Common myeloid progenitor, CD34-positive (primary cell): ENCODE measurements at regions not wholly inside any gene's neighbourhood (a gene's known extent, or its start where the extent isn't known, plus 50 kb on each side); places are given as distances from the start of the nearest gene placed in this dataset.

Experiments used
- CTCF ChIA-PET: fragments of 350-600 bp; sonication (Branson Sonifier 250); formaldehyde crosslinking; loops from one replicate; lab custom pipeline; 2021; ENCODE audit warnings: antibody characterized with exemption; lab: Charles Lee
- POLR2A ChIA-PET: fragments of 350-600 bp; sonication (Branson Sonifier 250); formaldehyde crosslinking; loops from one replicate; lab custom pipeline; 2021; ENCODE audit warnings: antibody characterized with exemption; lab: Charles Lee
- DNase-seq, 3 donors: peaks; one replicate each; pipeline versions ENCODE4 v3.0.0 to v3.0.0-alpha.2; 2013
- H3K27ac ChIP-seq, 2 experiments: 1 replicate in 1 of 2; 2 replicates in 1 of 2; pipeline ENCODE4 v1.7.0; 2013; ENCODE audit warnings: inconsistent platforms in 2 of 2, low read length in 2 of 2, mild to moderate bottlenecking in 2 of 2, low read depth in 1 of 2, moderate library complexity in 1 of 2; ENCODE audit not compliant: severe bottlenecking in 2 of 2, insufficient read depth in 1 of 2, poor library complexity in 1 of 2
- H3K27me3 ChIP-seq, 5 experiments: replicated peaks in 2 of 5; 1 replicate in 3 of 5; 2 replicates in 2 of 5; pipeline versions ENCODE4 v1.6.1 to v1.7.0; 2013; ENCODE audit warnings: low read length in 4 of 5, mild to moderate bottlenecking in 2 of 5, moderate library complexity in 2 of 5, inconsistent platforms in 1 of 5; ENCODE audit not compliant: insufficient read depth in 5 of 5, control insufficient read depth in 4 of 5
- H3K36me3 ChIP-seq, 4 experiments: 1 replicate in 2 of 4; 2 replicates in 2 of 4; pipeline versions ENCODE4 v1.6.1 to v1.7.0; 2013; ENCODE audit warnings: low read length in 3 of 4, control low read depth in 1 of 4, mild to moderate bottlenecking in 1 of 4; ENCODE audit not compliant: control insufficient read depth in 4 of 4, insufficient read depth in 4 of 4
- H3K4me1 ChIP-seq, 4 experiments: 1 replicate in 3 of 4; 2 replicates in 1 of 4; pipeline versions ENCODE4 v1.6.1 to v1.7.1; 2013; ENCODE audit warnings: low read length in 3 of 4, mild to moderate bottlenecking in 3 of 4, control low read depth in 1 of 4, inconsistent platforms in 1 of 4, moderate library complexity in 1 of 4; ENCODE audit not compliant: control insufficient read depth in 4 of 4, insufficient read depth in 4 of 4; ENCODE audit errors: control extremely low read depth in 1 of 4
- H3K4me3 ChIP-seq, 7 experiments: 1 replicate in 4 of 7; 2 replicates in 3 of 7; pipeline versions ENCODE4 v1.5.1 to v1.7.0; 2013; ENCODE audit warnings: mild to moderate bottlenecking in 7 of 7, low read length in 6 of 7, moderate library complexity in 6 of 7, inconsistent platforms in 2 of 7, low read depth in 2 of 7, control low read depth in 1 of 7; ENCODE audit not compliant: insufficient read depth in 4 of 7, control insufficient read depth in 1 of 7; ENCODE audit errors: extremely low read depth in 1 of 7
- H3K9me3 ChIP-seq, 5 experiments: 1 replicate in 4 of 5; 2 replicates in 1 of 5; pipeline versions ENCODE4 v1.6.1 to v1.7.1; 2013; ENCODE audit warnings: low read length in 4 of 5, mild to moderate bottlenecking in 2 of 5, inconsistent platforms in 1 of 5, low read depth in 1 of 5, moderate library complexity in 1 of 5; ENCODE audit not compliant: control insufficient read depth in 4 of 5, insufficient read depth in 2 of 5; ENCODE audit errors: control extremely low read depth in 1 of 5
- WGBS: methylation state at CpG from one replicate; pipeline ENCODE4 v1.1.5; 2013; ENCODE audit not compliant: insufficient coverage; 5-methylcytosine and 5-hydroxymethylcytosine counted together

DNA sequence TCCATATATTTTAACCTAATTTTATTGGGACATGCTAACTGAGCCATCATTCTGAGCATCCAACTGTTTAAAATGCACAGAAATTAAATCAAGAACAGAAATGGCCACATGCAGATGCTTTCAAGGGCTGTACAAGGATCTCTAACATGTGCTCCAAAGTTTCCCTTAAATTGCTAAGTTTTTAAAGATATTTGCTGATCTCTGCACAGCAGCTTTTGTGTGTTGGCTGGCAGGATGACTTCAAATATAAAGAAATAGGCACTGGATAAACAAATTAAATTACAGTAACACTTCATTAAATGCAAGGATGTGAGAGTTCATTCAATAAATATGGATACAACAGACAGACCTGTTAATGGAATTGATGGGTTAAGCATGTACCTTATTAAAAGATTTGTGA lies 148.0 kb upstream of the MEOX2 start:
- Histone ChIP-seq H3K9me3 (peaks cover 0 to 3% (median 0%) of the 10 kb centered on the region in 5 experiments), H3K27ac (no peak overlapping the region), H3K27me3 (no peaks in the 10 kb centered on the region), H3K4me1 (peaks cover 0 to 4% (median under 1%) of the 10 kb centered on the region in 4 experiments), H3K4me3 (no peak overlapping the region), H3K36me3 (no peaks in the 10 kb centered on the region)
- ChIA-PET CTCF (no interaction called here), POLR2A (no interaction called here)
- no peak for DNase-seq

DNA sequence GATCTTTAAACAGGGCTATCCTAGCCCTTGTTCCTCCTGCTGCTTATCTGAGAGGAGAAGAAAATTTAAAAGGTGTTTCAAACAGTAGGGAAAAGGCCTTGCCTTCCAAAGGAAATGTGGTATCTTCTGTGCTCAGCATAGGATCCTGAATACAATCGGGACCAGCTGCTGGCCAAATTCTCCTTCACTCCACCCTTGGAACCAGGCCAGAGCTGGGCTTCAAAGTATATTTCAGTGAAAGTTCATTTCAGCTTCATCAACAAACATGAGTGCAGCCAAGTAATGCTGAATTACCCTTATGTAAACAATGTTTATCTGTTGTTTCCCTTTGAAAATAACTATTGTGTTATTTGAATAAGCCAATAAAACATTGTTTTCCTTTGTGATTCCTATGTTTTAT lies 146.5 kb upstream of the MEOX2 start:
- Histone ChIP-seq H3K4me3 (no peak overlapping the region), H3K36me3 (no peaks in the 10 kb centered on the region), H3K27me3 (no peaks in the 10 kb centered on the region), H3K27ac (no peak overlapping the region), H3K9me3 (peaks cover 0 to 3% (median 0%) of the 10 kb centered on the region in 5 experiments), H3K4me1 (no peaks in the 10 kb centered on the region)
- ChIA-PET POLR2A (interaction anchor here (0.5 kb wide), 1 partner anchor 1205 kb away, joined by 3 read pairs; no protein-coding TSS in a partner anchor), CTCF (interaction anchor here (2.6 kb wide), 1 partner anchor 12 kb away, joined by 9 read pairs; no protein-coding TSS in a partner anchor)
- 60% methylated on average over 1 of the region's 1 CpG for WGBS
- no peak for DNase-seq

DNA sequence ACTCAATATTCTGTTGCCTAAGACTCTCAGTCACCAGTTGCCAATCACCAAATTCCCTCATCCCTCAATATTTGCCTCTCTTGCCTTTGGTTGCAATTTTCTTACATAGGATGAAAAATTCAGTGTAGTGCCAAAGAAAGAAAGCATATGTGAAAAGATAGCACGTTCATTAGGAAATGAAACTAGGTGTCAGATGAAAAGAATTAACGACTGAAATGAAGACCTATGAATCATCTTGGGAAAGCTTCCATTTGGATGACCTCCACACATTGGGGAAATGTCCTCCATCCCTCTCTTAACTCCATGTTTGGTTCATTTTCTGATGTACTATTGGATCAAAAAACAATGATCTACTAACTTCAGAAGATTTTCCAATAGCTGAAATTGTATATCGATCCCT lies 145.1 kb upstream of the MEOX2 start:
- Histone ChIP-seq H3K36me3 (no peaks in the 10 kb centered on the region), H3K4me3 (no peak overlapping the region), H3K27ac (no peak overlapping the region), H3K4me1 (no peaks in the 10 kb centered on the region), H3K27me3 (no peaks in the 10 kb centered on the region), H3K9me3 (peaks cover 0 to 3% (median 0%) of the 10 kb centered on the region in 5 experiments)
- DNase-seq = no peak
- CTCF ChIA-PET = interaction anchor here (2.6 kb wide), 1 partner anchor 10 kb away, joined by 9 read pairs; no protein-coding TSS in a partner anchor
- WGBS = 97% methylated on average over 3 of the region's 3 CpGs
- POLR2A ChIA-PET = no interaction called here

DNA sequence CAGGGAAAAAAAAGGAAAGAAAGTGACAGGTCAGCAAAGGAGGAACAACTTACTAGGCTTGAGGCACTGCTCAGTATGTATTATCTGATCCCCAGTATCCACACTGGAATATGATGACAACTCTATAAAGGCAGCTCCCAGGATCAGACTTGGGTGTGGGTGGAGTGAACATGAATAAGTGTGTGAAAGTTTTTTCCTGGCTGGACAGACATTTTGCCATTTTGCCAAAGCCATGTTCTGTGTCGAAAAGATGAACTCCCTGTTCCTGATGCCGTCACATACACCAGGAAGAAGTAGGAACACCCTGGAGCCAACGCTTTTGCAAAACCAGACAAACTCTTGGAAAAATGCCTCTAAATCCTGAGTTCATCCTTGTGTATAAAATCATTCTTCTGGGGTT lies 143.2 kb upstream of the MEOX2 start:
- no peak overlapping the region for H3K27ac ChIP-seq
- CTCF ChIA-PET = no interaction called here
- POLR2A ChIA-PET = no interaction called here
- DNase-seq = no peak
- H3K27me3 ChIP-seq = no peaks in the 10 kb centered on the region
- WGBS = 90% methylated on average over 2 of the region's 3 CpGs
- no peak overlapping the region for H3K4me3 ChIP-seq
- peaks cover 0 to 3% (median 0%) of the 10 kb centered on the region in 5 experiments for H3K9me3 ChIP-seq
- H3K4me1 ChIP-seq = no peaks in the 10 kb centered on the region
- no peaks in the 10 kb centered on the region for H3K36me3 ChIP-seq

DNA sequence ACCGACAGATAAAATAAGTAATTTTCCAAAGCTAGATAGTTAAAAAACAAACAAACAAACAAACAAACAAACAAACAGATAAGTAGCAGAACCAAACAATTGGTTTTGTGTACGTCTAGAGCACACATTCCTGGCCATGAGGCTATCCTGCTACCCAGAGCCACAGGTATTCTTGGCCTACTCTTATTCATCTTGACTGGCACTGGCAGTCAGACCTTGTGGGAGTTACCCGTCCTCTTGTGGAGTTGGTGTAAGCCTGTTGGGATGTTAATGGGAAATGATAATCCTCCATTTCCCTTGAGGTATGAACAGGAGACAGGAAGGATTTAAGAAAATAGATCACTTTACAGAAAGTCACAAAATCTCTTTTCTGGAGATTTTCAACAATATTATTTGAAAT lies 142.4 kb upstream of the MEOX2 start:
- POLR2A ChIA-PET = no interaction called here
- CTCF ChIA-PET = no interaction called here

DNA sequence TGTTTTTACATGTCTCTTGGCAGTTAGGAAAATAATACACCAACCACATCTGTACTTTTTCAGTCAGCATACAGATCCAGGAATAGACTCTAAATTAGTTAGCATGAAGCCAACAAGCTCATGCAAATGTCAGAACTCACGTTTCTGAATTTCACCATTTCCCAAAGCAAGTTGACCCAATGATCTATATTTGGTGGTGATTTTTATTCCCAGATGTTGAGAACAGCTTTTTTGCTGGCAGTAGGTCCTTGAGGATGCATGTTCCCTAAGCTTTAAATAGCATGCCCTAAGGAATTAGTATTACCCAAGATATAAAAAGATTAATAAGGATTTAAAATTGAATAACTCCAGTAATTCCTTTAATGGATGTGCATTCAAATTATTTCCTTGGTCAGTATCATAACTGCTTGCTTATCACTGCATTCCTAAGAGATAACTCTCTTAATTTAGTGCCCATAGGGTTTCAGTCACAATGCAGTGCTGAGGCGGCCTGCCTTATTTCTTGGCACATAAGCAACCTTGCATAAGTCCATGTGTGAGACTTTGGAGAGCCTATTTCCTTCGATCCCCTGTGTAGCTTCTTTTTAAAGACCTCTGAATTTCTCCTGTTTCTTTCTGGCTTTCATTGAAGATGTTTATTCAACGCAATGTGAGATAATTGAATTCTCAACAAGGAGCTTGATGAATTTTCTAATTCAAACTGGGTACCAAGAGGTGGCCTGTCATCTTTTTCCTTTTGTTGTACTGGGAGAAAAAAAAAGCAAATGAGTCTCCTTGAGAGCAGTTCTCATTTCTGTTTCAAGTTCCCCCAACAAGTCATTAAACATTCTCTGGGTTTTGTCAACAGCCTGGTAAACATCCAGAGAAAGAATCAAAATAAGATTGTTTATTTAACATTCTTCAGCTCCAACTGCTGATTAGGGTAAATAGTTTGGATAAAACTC lies 135.3 kb upstream of the MEOX2 start:
- no peak overlapping the region for H3K27ac ChIP-seq
- H3K27me3 ChIP-seq = no peaks in the 10 kb centered on the region
- 100% methylated on average over 3 of the region's 4 CpGs for WGBS
- H3K4me1 ChIP-seq = no peaks in the 10 kb centered on the region
- ChIA-PET CTCF (interaction anchor here (0.8 to 2.9 kb wide), 2 partner anchors 10 to 12 kb away, joined by 3 to 9 read pairs; no protein-coding TSS in a partner anchor), POLR2A (no interaction called here)
- no peaks in the 10 kb centered on the region for H3K36me3 ChIP-seq
- DNase-seq = no peak
- no peak overlapping the region for H3K4me3 ChIP-seq
- H3K9me3 ChIP-seq = no peaks in the 10 kb centered on the region

More for the DNA sequence above, 142.4 kb upstream of the MEOX2 start:
- H3K9me3 ChIP-seq = peaks cover 0 to 3% (median 0%) of the 10 kb centered on the region in 5 experiments
- no peak for DNase-seq
- H3K4me1 ChIP-seq = no peaks in the 10 kb centered on the region
- no peak overlapping the region for H3K4me3 ChIP-seq
- H3K27ac ChIP-seq = no peak overlapping the region
- no peaks in the 10 kb centered on the region for H3K27me3 ChIP-seq
- H3K36me3 ChIP-seq = no peaks in the 10 kb centered on the region
- WGBS = 100% methylated on average over 1 of the region's 3 CpGs

DNA sequence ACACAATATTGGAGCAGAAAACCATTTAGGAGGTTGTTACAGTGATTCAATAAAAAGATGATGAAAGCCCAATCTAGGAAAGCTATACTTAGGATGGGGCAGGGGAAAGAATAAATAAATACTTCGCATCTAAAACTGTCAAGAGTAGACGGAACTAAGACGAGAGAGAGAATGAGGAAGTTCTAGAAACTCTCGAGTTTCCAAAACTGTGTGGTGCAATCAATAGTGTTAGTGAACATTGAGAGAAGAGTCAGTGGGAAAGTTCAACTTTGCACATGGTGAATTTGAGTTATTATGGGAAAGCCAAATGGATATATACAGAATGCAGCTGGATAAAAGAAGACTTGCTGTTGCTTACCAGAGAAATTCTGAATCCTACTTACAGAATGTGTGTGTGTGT lies 133.8 kb upstream of the MEOX2 start:
- no peaks in the 10 kb centered on the region for H3K9me3 ChIP-seq
- H3K4me3 ChIP-seq = no peak overlapping the region
- H3K36me3 ChIP-seq = no peaks in the 10 kb centered on the region
- DNase-seq = peak; percentile 2 to 52 (median 37)
- H3K4me1 ChIP-seq = no peaks in the 10 kb centered on the region
- 0% methylated on average over 4 of the region's 4 CpGs for WGBS
- CTCF ChIA-PET = interaction anchor here (2.9 kb wide), 1 partner anchor 11 kb away, joined by 9 read pairs; no protein-coding TSS in a partner anchor
- H3K27ac ChIP-seq = no peak overlapping the region
- POLR2A ChIA-PET = no interaction called here
- no peaks in the 10 kb centered on the region for H3K27me3 ChIP-seq
